ENCODE measurements at regions not wholly inside any gene's neighbourhood (a gene's known extent, or its start where the extent isn't known, plus 50 kb on each side); places are given as distances from the start of the nearest gene placed in this dataset.

GRCh38 chr6:23357185-23357766 lies 768.7 kb upstream of the NRSN1 start:
- no peak for DNase-seq
- CTCF ChIA-PET: no interaction called here
- H3K36me3 Mint-ChIP-seq: no peaks in the 10 kb centered on the region
- H3K4me3 Mint-ChIP-seq: no peak overlapping the region
- peaks cover 5% of the 10 kb centered on the region for H3K9me3 Mint-ChIP-seq (ENCODE audit: low read depth)
- H3K27me3 Mint-ChIP-seq: no peaks in the 10 kb centered on the region
- H3K4me1 Mint-ChIP-seq: no peaks in the 10 kb centered on the region
- no peak overlapping the region for H3K27ac Mint-ChIP-seq
- no peak for ATAC-seq

GRCh38 chr6:23365732-23366131 lies 760.3 kb upstream of the NRSN1 start:
- Mint-ChIP-seq H3K4me3 (no peak overlapping the region), H3K36me3 (no peaks in the 10 kb centered on the region), H3K9me3 (ENCODE audit: low read depth) (peaks cover 16% of the 10 kb centered on the region), H3K27me3 (no peaks in the 10 kb centered on the region), H3K27ac (no peak overlapping the region), H3K4me1 (no peaks in the 10 kb centered on the region)
- CTCF ChIA-PET: no interaction called here
- ATAC-seq (no peak), DNase-seq (no peak)

- no peaks in the 10 kb centered on the region for H3K36me3 Mint-ChIP-seq
- H3K4me1 Mint-ChIP-seq: no peaks in the 10 kb centered on the region
- no peak overlapping the region for H3K4me3 Mint-ChIP-seq
- peaks cover 19% of the 10 kb centered on the region for H3K9me3 Mint-ChIP-seq (ENCODE audit: low read depth)
- no peak for DNase-seq
- no peak overlapping the region for H3K27ac Mint-ChIP-seq
- no peak for ATAC-seq
- H3K27me3 Mint-ChIP-seq: no peaks in the 10 kb centered on the region
- CTCF ChIA-PET: no interaction called here
These were observed 758.7 kb upstream of the NRSN1 start for GRCh38 chr6:23367311-23367710.

- Mint-ChIP-seq H3K27ac (no peak overlapping the region), H3K4me3 (no peak overlapping the region), H3K27me3 (no peaks in the 10 kb centered on the region), H3K36me3 (no peaks in the 10 kb centered on the region), H3K4me1 (no peaks in the 10 kb centered on the region), H3K9me3 (ENCODE audit: low read depth) (peaks cover 19% of the 10 kb centered on the region)
- ATAC-seq: no peak
- CTCF ChIA-PET: no interaction called here
- no peak for DNase-seq
These were observed 757.5 kb upstream of the NRSN1 start for GRCh38 chr6:23368557-23368956.

GRCh38 chr6:23370051-23370450 lies 756.0 kb upstream of the NRSN1 start:
- Mint-ChIP-seq H3K27ac (no peak overlapping the region), H3K4me1 (no peaks in the 10 kb centered on the region), H3K9me3 (ENCODE audit: low read depth) (peaks cover 18% of the 10 kb centered on the region), H3K27me3 (no peaks in the 10 kb centered on the region), H3K4me3 (no peak overlapping the region), H3K36me3 (no peaks in the 10 kb centered on the region)
- DNase-seq (no peak), ATAC-seq (no peak)
- CTCF ChIA-PET: no interaction called here

- H3K9me3 Mint-ChIP-seq (ENCODE audit: low read depth): peaks cover 13% of the 10 kb centered on the region
- H3K36me3 Mint-ChIP-seq: no peaks in the 10 kb centered on the region
- no peak overlapping the region for H3K27ac Mint-ChIP-seq
- no peak for ATAC-seq
- no peak for DNase-seq
- H3K27me3 Mint-ChIP-seq: no peaks in the 10 kb centered on the region
- no peak overlapping the region for H3K4me3 Mint-ChIP-seq
- H3K4me1 Mint-ChIP-seq: no peaks in the 10 kb centered on the region
- CTCF ChIA-PET: interaction anchor here (1.2 kb wide), 1 partner anchor 193 kb away, joined by 3 read pairs; no protein-coding TSS in a partner anchor
These were observed 754.7 kb upstream of the NRSN1 start for GRCh38 chr6:23371132-23371915.

GRCh38 chr6:23377830-23378229 lies 748.2 kb upstream of the NRSN1 start:
- ATAC-seq: no peak
- H3K9me3 Mint-ChIP-seq (ENCODE audit: low read depth): peaks cover 2% of the 10 kb centered on the region
- no peak overlapping the region for H3K27ac Mint-ChIP-seq
- CTCF ChIA-PET: no interaction called here
- H3K4me3 Mint-ChIP-seq: no peak overlapping the region
- no peaks in the 10 kb centered on the region for H3K4me1 Mint-ChIP-seq
- no peaks in the 10 kb centered on the region for H3K36me3 Mint-ChIP-seq
- no peaks in the 10 kb centered on the region for H3K27me3 Mint-ChIP-seq
- DNase-seq: no peak

- Mint-ChIP-seq H3K27ac (no peak overlapping the region), H3K36me3 (no peaks in the 10 kb centered on the region), H3K4me1 (no peaks in the 10 kb centered on the region), H3K9me3 (ENCODE audit: low read depth) (no peaks in the 10 kb centered on the region), H3K4me3 (no peak overlapping the region), H3K27me3 (no peaks in the 10 kb centered on the region)
- CTCF ChIA-PET: no interaction called here
- DNase-seq: no peak
- no peak for ATAC-seq
These were observed 745.5 kb upstream of the NRSN1 start for GRCh38 chr6:23380465-23380864.

- DNase-seq (no peak), ATAC-seq (no peak)
- Mint-ChIP-seq H3K9me3 (ENCODE audit: low read depth) (peaks cover 6% of the 10 kb centered on the region), H3K4me3 (no peak overlapping the region), H3K4me1 (no peaks in the 10 kb centered on the region), H3K27ac (no peak overlapping the region), H3K27me3 (no peaks in the 10 kb centered on the region), H3K36me3 (no peaks in the 10 kb centered on the region)
- CTCF ChIA-PET: no interaction called here
These were observed 737.8 kb upstream of the NRSN1 start for GRCh38 chr6:23388086-23388783.

GRCh38 chr6:23389386-23389785 lies 736.6 kb upstream of the NRSN1 start:
- DNase-seq: no peak
- Mint-ChIP-seq H3K36me3 (no peaks in the 10 kb centered on the region), H3K4me1 (no peaks in the 10 kb centered on the region), H3K27me3 (no peaks in the 10 kb centered on the region), H3K27ac (no peak overlapping the region), H3K4me3 (no peak overlapping the region), H3K9me3 (ENCODE audit: low read depth) (peaks cover 6% of the 10 kb centered on the region)
- CTCF ChIA-PET: no interaction called here
- ATAC-seq: no peak

- CTCF ChIA-PET: no interaction called here
- H3K4me3 Mint-ChIP-seq: no peak overlapping the region
- H3K36me3 Mint-ChIP-seq: no peaks in the 10 kb centered on the region
- no peak for DNase-seq
- H3K4me1 Mint-ChIP-seq: no peaks in the 10 kb centered on the region
- H3K9me3 Mint-ChIP-seq (ENCODE audit: low read depth): peaks cover 6% of the 10 kb centered on the region
- no peak for ATAC-seq
- H3K27ac Mint-ChIP-seq: no peak overlapping the region
- no peaks in the 10 kb centered on the region for H3K27me3 Mint-ChIP-seq
These were observed 735.8 kb upstream of the NRSN1 start for GRCh38 chr6:23390221-23390620.

- H3K27ac Mint-ChIP-seq: no peak overlapping the region
These were observed 731.3 kb upstream of the NRSN1 start for GRCh38 chr6:23394681-23395080.

GRCh38 chr6:23395381-23395780 lies 730.6 kb upstream of the NRSN1 start:
- Mint-ChIP-seq H3K4me3 (no peak overlapping the region), H3K27ac (no peak overlapping the region), H3K4me1 (no peaks in the 10 kb centered on the region), H3K9me3 (ENCODE audit: low read depth) (peaks cover 6% of the 10 kb centered on the region), H3K36me3 (no peaks in the 10 kb centered on the region), H3K27me3 (no peaks in the 10 kb centered on the region)
- ATAC-seq (no peak), DNase-seq (no peak)
- CTCF ChIA-PET: no interaction called here

More at GRCh38 chr6:23394681-23395080, 731.3 kb upstream of the NRSN1 start:
- peaks cover 6% of the 10 kb centered on the region for H3K9me3 Mint-ChIP-seq (ENCODE audit: low read depth)
- DNase-seq (no peak), ATAC-seq (no peak)
- no peaks in the 10 kb centered on the region for H3K4me1 Mint-ChIP-seq
- no peaks in the 10 kb centered on the region for H3K27me3 Mint-ChIP-seq
- H3K36me3 Mint-ChIP-seq: no peaks in the 10 kb centered on the region
- no peak overlapping the region for H3K4me3 Mint-ChIP-seq
- CTCF ChIA-PET: no interaction called here

GRCh38 chr6:23396949-23397348 lies 729.1 kb upstream of the NRSN1 start:
- no peaks in the 10 kb centered on the region for H3K36me3 Mint-ChIP-seq
- H3K27ac Mint-ChIP-seq: no peak overlapping the region
- no peaks in the 10 kb centered on the region for H3K27me3 Mint-ChIP-seq
- DNase-seq: no peak
- CTCF ChIA-PET: no interaction called here
- no peak for ATAC-seq
- no peak overlapping the region for H3K4me3 Mint-ChIP-seq
- H3K9me3 Mint-ChIP-seq (ENCODE audit: low read depth): peaks cover 2% of the 10 kb centered on the region
- H3K4me1 Mint-ChIP-seq: no peaks in the 10 kb centered on the region

Measured in activated CD8-positive, alpha-beta memory T cell treated with anti-CD3 and anti-CD28 coated beads, Interleukin-2, amount 10 ng/mL, durations not matched to agents 7 days and 5 days (primary cell).